HG03159 (cell line): ENCODE measurements at regions not wholly inside any gene's neighbourhood (a gene's known extent, or its start where the extent isn't known, plus 50 kb on each side); places are given as distances from the start of the nearest gene placed in this dataset.
"Not testable (repeated sequence)": the region's sequence is repeated elsewhere in the genome, so short reads cannot be mapped to it uniquely, and the experiment has no call there.

Experiments used
- ATAC-seq: cut with Tn5 transposase; IDR thresholded peaks from one replicate; pipeline ENCODE4 v1.9.1; 2021; ENCODE audit warnings: mild to moderate bottlenecking, moderate library complexity; ENCODE audit not compliant: unreplicated experiment

- no peak for ATAC-seq
Measured at GRCh38 chr18:35822413-35822812, 150.1 kb upstream of the RMP24 start.

GRCh38 chr18:35826477-35826876 lies 146.0 kb upstream of the RMP24 start:
- no peak for ATAC-seq

GRCh38 chr18:35827275-35827902 lies 145.1 kb upstream of the RMP24 start:
- ATAC-seq: no peak

- ATAC-seq: no peak
Measured at GRCh38 chr18:35827903-35828275, 144.6 kb upstream of the RMP24 start.

GRCh38 chr18:35828591-35828990 lies 143.9 kb upstream of the RMP24 start:
- ATAC-seq: no peak

GRCh38 chr18:35835366-35835765 lies 137.1 kb upstream of the RMP24 start:
- peak; percentile 12 for ATAC-seq

- ATAC-seq: peak; percentile 95
Measured at GRCh38 chr18:35835833-35836232, 136.6 kb upstream of the RMP24 start.

- ATAC-seq: no peak
Measured at GRCh38 chr18:35836932-35837331, 135.5 kb upstream of the RMP24 start.

GRCh38 chr18:35837922-35838496 lies 134.5 kb upstream of the RMP24 start:
- no peak for ATAC-seq

GRCh38 chr18:35841283-35841682 lies 131.2 kb upstream of the RMP24 start:
- ATAC-seq: no peak

GRCh38 chr18:35842536-35842935 lies 129.9 kb upstream of the RMP24 start:
- no peak for ATAC-seq

- ATAC-seq: not testable (repeated sequence)
Measured at GRCh38 chr18:35848321-35848720, 124.2 kb upstream of the RMP24 start.

GRCh38 chr18:35849241-35849640 lies 123.2 kb upstream of the RMP24 start:
- ATAC-seq: not testable (repeated sequence)

GRCh38 chr18:35851286-35851970 lies 121.1 kb upstream of the RMP24 start:
- no peak for ATAC-seq

GRCh38 chr18:35852786-35853185 lies 119.7 kb upstream of the RMP24 start:
- ATAC-seq: no peak

GRCh38 chr18:35854095-35854494 lies 118.4 kb upstream of the RMP24 start:
- ATAC-seq: no peak

- ATAC-seq: no peak
Measured at GRCh38 chr18:35856178-35856577, 116.3 kb upstream of the RMP24 start.

GRCh38 chr18:35856721-35857120 lies 115.8 kb upstream of the RMP24 start:
- not testable (repeated sequence) for ATAC-seq

- not testable (repeated sequence) for ATAC-seq
Measured at GRCh38 chr18:35857581-35857980, 114.9 kb upstream of the RMP24 start.

GRCh38 chr18:35861367-35862118 lies 110.9 kb upstream of the RMP24 start:
- ATAC-seq: peak; percentile 65

- ATAC-seq: no peak
Measured at GRCh38 chr18:35862119-35862640, 110.3 kb upstream of the RMP24 start.
